HG03196 (cell line): ENCODE measurements at regions not wholly inside any gene's neighbourhood (a gene's known extent, or its start where the extent isn't known, plus 50 kb on each side); places are given as distances from the start of the nearest gene placed in this dataset.

Experiments
- ATAC-seq: cut with Tn5 transposase; IDR thresholded peaks from one replicate; pipeline ENCODE4 v1.9.1; 2021; ENCODE audit not compliant: unreplicated experiment

- ATAC-seq: no peak
Measured at GRCh38 chr2:204454672-204455380, 90.4 kb upstream of the PARD3B start.

DNA sequence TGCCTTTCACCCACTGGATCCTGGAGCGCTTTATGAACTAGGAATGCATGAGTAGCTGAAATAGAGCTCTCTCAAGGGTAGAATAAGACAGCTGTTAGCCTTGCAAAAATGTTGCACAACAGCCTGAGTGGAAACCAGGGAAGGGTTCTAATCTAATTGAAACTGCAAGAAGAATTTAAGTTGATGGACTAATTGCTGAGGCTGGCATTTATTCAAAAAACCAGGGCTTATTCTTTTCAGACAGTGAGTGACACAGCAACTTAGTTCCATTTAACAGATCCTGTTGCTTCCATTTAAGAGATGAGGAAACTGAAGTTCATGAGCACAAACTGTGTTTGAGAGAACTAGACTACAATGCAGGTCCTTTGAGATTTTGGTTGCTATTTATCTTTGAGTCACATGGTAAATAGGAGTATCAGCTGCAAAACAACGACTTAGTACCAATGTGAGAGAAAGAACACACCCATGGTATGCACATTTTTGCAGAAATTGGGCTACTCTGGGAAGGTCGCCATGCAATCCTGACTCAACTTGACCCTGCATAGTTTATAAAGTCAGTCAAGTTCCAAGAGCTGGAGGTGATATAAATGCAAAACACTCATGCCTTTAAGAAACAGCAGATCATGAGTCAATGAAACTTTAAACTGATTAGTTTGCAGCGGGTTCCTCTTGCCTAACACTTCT is 76.4 kb upstream of the PARD3B start:
- no peak for ATAC-seq

DNA sequence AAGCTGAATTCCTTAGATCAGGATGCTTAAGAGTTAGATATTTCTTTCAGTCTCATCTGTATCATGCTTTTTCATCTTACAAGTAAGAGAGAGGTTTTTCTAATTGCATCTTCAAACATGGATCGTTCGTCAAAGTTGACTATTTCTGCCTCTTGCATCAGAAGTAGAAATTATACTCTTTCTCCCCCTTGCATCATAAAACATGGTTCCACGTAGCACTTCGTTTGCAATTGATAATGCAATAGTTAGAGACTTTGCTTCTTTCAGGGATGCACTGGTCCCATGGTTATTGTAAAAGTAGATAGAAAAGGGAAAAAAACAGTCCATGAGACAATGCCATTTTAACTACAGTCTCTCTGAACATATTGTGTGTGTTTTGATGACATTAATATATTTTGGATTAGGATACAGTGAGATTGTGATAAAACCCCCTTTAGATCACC is 75.1 kb upstream of the PARD3B start:
- no peak for ATAC-seq

- no peak for ATAC-seq
Measured at GRCh38 chr2:204470621-204471196, 74.6 kb upstream of the PARD3B start.

GRCh38 chr2:204472375-204472774 is 72.9 kb upstream of the PARD3B start:
- ATAC-seq: no peak

GRCh38 chr2:204473224-204473623 is 72.1 kb upstream of the PARD3B start:
- no peak for ATAC-seq

DNA sequence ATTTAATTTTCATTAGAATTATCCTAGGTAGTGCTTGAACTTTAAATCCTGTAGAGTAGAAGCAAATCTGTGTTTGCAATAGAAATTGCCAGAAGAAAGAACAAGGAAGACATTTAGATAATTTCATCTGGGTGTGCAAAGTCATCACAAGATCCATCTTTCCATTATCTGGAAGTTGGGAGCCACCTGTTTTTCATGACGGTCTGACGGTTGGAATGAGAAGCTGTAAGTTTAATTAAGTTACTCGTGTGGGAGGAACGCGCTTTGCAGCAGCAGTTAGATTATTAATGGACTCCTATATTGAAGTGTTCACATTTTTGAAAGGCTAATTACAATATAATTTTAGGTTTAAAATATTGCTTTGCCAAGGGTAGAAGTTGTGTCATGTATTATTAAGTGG is 69.9 kb upstream of the PARD3B start:
- no peak for ATAC-seq

GRCh38 chr2:204477358-204477950 is 67.8 kb upstream of the PARD3B start:
- ATAC-seq: no peak

- no peak for ATAC-seq
Measured at GRCh38 chr2:204479557-204479956, 65.7 kb upstream of the PARD3B start.

- no peak for ATAC-seq
Measured at GRCh38 chr2:204480676-204481075, 64.6 kb upstream of the PARD3B start.

DNA sequence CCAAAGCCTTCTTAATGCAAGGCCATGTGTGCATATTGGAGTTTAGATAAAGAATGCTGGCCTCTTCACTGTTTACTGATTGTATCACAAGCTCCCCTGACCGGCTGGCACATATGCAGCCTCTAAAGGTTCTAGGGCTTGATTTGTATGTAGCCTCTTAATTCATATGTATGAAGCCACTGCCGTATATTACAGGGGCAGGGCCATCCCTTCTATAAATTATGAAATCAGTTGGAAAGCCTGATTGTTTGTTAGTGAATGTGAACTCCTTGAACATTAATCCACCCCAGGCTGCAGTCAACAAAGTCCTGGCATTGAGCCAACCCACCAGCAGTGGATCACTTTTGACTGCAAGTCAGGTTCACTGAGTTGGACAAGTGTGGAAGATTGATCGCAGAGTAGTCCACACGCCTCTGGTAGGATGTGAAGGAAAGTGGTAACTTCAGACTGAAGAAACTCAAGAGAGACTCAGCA is 61.6 kb upstream of the PARD3B start:
- no peak for ATAC-seq

- ATAC-seq: no peak
Measured at GRCh38 chr2:204486321-204486720, 59.0 kb upstream of the PARD3B start.

- ATAC-seq: no peak
Measured at GRCh38 chr2:204486805-204487204, 58.5 kb upstream of the PARD3B start.

GRCh38 chr2:204487447-204488229 is 57.6 kb upstream of the PARD3B start:
- no peak for ATAC-seq

GRCh38 chr2:204491528-204491927 is 53.7 kb upstream of the PARD3B start:
- ATAC-seq: no peak

DNA sequence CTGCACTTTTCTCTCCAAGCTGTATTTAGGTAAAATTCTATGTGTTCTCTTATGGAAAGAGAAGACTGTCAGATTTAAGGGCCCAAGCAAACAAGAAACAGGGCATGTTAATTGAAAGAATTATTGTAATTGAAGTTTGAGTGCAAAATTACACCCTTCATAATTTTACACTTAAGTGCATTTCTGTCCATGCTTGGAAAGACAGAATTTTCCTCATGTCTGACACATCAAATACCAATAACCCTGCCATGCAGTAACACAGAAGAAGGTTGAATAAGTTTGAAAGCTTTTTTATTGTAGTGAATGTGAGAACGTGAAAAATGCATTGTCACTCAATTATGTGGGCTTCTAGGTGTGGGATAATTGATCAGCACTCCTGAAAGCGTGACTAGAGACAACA is 52.9 kb upstream of the PARD3B start:
- ATAC-seq: no peak

DNA sequence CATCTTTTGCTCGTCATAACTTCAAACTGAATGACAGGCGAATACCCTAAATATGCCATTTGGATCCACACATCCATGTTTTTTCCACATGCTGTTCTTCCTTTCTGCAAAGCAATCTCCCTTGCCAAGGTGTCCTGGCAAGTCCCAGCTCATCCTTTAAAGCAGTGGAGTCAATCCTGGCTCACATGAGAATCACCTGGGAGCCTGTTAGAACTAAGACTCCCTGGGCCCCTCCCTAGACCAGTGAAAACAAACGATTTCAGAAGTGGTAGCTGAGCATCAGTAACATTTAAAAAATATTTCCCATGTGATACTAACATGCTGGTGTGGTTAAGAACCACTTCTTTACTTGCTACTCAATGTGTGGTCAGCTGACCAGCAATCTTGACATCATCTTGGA is 50.6 kb upstream of the PARD3B start:
- ATAC-seq: no peak

GRCh38 chr2:204495381-204495780 is 49.9 kb upstream of the PARD3B start:
- no peak for ATAC-seq
